ENCODE measurements at regions not wholly inside any gene's neighbourhood (a gene's known extent, or its start where the extent isn't known, plus 50 kb on each side); places are given as distances from the start of the nearest gene placed in this dataset.

GRCh38 chr2:215780907-215781685, 232.3 kb downstream of the MREG start:
- Histone ChIP-seq H3K9ac (replicated peaks in 1 of 4; ENCODE audit: extremely low read depth in 1 of 4, low read depth in 3 of 4, low read length in 3 of 4) (no peak overlapping the region), H3K27me3 (replicated peaks in 1 of 4; ENCODE audit: control insufficient read depth in 3 of 4, extremely low read depth in 1 of 4, insufficient read depth in 3 of 4, low read length in 3 of 4) (no peaks in the 10 kb centered on the region), H3K14ac (ENCODE audit: insufficient read length) (no peak overlapping the region), H3K56ac (replicated peaks; ENCODE audit: insufficient read length, low read depth, low read length) (no peak overlapping the region), H3K79me1 (ENCODE audit: low read depth, low read length) (no peaks in the 10 kb centered on the region), H2BK12ac (ENCODE audit: low read depth, low read length) (no peak overlapping the region), H2AK5ac (ENCODE audit: low read depth, low read length) (no peak overlapping the region), H4K91ac (replicated peaks; ENCODE audit: insufficient read length, low read length) (no peak overlapping the region), H4K20me1 (replicated peaks in 1 of 2; ENCODE audit: control insufficient read depth in 1 of 2, insufficient read depth in 2 of 2, low read length in 2 of 2) (no peaks in the 10 kb centered on the region), H3K27ac (ENCODE audit: low read depth, low read length) (no peak overlapping the region), H2AFZ (ENCODE audit: low read length) (no peak overlapping the region), H3K23ac (ENCODE audit: insufficient read length) (no peak overlapping the region), H3K9me3 (ENCODE audit: insufficient read depth in 2 of 2, low read depth in 1 of 2, low read length in 1 of 2) (no peaks in the 10 kb centered on the region), H3K36me3 (ENCODE audit: control insufficient read depth in 2 of 4, insufficient read depth in 4 of 4, low read length in 3 of 4) (no peaks in the 10 kb centered on the region), H2BK20ac (ENCODE audit: low read length) (no peak overlapping the region), H3K4me3 (ENCODE audit: extremely low read depth in 1 of 4, insufficient read depth in 2 of 4, low read depth in 3 of 4, low read length in 4 of 4) (no peak overlapping the region), H2BK120ac (replicated peaks; ENCODE audit: low read depth, low read length) (no peak overlapping the region), H3K4me1 (replicated peaks in 1 of 4; ENCODE audit: control insufficient read depth in 3 of 4, insufficient read depth in 4 of 4, low read length in 3 of 4) (peaks cover 0 to 1% (median 0%) of the 10 kb centered on the region in 4 experiments; a peak in 1 of 7 replicates), H4K5ac (ENCODE audit: insufficient read length, low read depth, low read length) (no peak overlapping the region), H3K4ac (replicated peaks; ENCODE audit: insufficient read length, low read depth, low read length) (no peak overlapping the region), H4K8ac (ENCODE audit: extremely low read depth, insufficient read depth, low read length) (no peak overlapping the region), H2BK5ac (ENCODE audit: low read depth, low read length) (no peak overlapping the region), H3K18ac (ENCODE audit: extremely low read depth, low read length) (no peak overlapping the region), H3K4me2 (ENCODE audit: insufficient read depth in 1 of 2, low read depth in 2 of 2, low read length in 2 of 2) (no peak overlapping the region), H3K79me2 (ENCODE audit: control insufficient read depth in 1 of 2, insufficient read depth in 2 of 2, low read length in 2 of 2) (no peaks in the 10 kb centered on the region), H3K23me2 (ENCODE audit: low read depth, low read length) (no peaks in the 10 kb centered on the region), H2BK15ac (ENCODE audit: low read length) (no peak overlapping the region)
- 95% methylated on average over 3 of the region's 3 CpGs; no CpG with 5 or more reads in 1 of the 2 experiments for WGBS, 2 experiments (ENCODE audit: extremely low coverage in 1 of 2, insufficient coverage in 1 of 2, insufficient read length in 1 of 2, insufficient replicate concordance in 2 of 2, low coverage in 1 of 2, low lambda C conversion rate in 2 of 2, missing lambda C conversion rate in 1 of 2)
- ChIA-PET CTCF (ENCODE audit: partially characterized antibody) (interaction anchor here (0.6 kb wide), 1 partner anchor 1317 kb away, joined by 3 read pairs; no protein-coding TSS in a partner anchor), POLR2A (ENCODE audit: partially characterized antibody) (no interaction called here)
- no peak for TF ChIP-seq CEBPB (IDR thresholded peaks at IDR 0.05; ENCODE audit: low read depth, low read length)
- TF ChIP-seq GTF2F1 (IDR thresholded peaks at IDR 0.05; ENCODE audit: borderline replicate concordance, low read depth, low read length): no peak
- TF ChIP-seq ZNF274 (IDR thresholded peaks at IDR 0.05; ENCODE audit: borderline replicate concordance, extremely low read depth, low read length): no peak
- TF ChIP-seq SP1 (IDR thresholded peaks at IDR 0.05; ENCODE audit: low read depth, low read length): no peak
- TF ChIP-seq USF2 (IDR thresholded peaks at IDR 0.05; ENCODE audit: low read length): no peak
- no peak for TF ChIP-seq POLR2AphosphoS5 (IDR thresholded peaks at IDR 0.05; ENCODE audit: low read depth, low read length)
- no peak for TF ChIP-seq TCF12 (IDR thresholded peaks at IDR 0.05; ENCODE audit: low read depth, low read length)
- TF ChIP-seq SRF (IDR thresholded peaks at IDR 0.05; ENCODE audit: low read depth, low read length): no peak
- no peak for TF ChIP-seq E2F6 (IDR thresholded peaks at IDR 0.05)
- no peak for TF ChIP-seq CBX8 (IDR thresholded peaks at IDR 0.05; ENCODE audit: borderline replicate concordance, low read depth, low read length)
- TF ChIP-seq BACH1 (IDR thresholded peaks at IDR 0.05; ENCODE audit: low read length): no peak
- FAIRE-seq (no peak), DNase-seq (ENCODE audit: low read depth in 1 of 2, low spot score in 2 of 2) (no peak)

Data from H1 (cell line).